ENCODE measurements at regions not wholly inside any gene's neighbourhood (a gene's known extent, or its start where the extent isn't known, plus 50 kb on each side); places are given as distances from the start of the nearest gene placed in this dataset.

DNA sequence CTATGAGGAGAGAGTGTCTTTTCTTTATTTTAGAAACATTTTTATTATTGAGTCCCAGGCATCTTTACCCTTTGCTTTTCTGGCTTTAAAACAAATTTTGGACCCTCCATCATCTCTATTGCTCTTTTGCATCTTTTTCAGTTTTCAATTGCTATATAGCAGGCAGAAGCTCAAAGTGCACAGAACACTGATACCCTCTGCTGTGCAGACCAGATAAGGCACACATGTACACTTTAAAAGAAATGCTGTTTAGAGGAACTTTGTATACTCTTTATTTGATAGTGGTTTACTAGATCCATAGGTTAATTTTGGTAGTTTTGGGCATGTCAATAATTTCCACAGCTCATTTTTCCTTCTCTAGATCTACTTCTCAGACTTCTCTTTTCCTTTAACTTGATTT is 324.2 kb downstream of the SH2D4B start:
- no peak for DNase-seq

DNA sequence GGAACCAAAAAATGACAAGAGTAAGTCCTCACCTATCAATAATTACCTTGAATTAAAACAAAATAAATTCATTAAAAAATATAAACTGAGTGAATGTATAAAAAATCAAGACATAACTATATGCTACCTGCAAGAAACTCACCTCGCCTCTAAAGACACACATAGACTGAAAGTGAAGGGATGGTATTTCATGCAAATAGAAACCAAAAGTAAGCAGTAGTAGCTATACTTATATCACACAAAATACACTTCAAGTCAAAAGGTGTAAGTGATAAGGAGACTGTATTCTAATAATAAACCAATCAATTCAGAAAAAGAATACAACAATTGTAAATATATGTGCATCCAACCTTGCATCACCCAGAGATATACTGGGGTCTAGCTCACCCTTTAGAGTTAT is 332.6 kb downstream of the SH2D4B start:
- DNase-seq, result no peak

DNA sequence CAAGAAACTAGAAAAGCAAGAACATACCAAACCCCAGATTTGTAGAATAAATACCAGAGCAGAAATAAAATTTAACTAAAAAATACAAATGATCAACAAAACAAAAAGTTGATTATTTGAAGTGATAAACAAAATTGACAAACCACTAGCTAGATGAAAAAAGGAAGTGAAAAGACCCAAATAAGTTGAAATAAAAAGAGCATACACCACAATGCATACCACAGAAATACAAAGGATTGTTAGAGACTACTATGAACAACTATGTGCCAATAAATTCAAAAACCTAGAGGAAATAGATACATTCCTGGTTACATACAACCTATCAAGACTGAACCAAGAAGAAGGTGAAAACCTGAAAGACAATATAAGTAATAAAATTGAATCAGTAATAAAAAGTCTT is 333.4 kb downstream of the SH2D4B start:
- no peak for DNase-seq

DNA sequence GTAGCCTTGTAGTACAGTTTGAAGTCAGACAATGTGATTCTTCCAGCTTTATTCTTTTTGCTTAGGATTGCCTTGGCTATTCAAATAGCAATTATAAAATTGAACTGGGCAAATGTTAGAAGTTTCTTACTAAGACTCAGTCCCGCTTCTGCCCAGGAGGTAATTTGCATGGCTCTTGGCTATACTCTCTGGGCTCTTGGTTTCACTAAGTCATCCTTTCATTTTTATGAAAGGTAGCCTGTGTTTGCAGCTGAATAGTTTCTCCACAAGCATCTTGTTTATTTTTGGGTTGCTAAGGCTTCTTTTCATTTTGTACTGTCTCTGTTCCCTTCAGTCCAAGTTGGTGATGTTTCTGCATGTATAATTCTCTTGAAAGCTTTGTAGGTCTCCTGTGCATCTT is 340.6 kb downstream of the SH2D4B start:
- no peak for DNase-seq

DNA sequence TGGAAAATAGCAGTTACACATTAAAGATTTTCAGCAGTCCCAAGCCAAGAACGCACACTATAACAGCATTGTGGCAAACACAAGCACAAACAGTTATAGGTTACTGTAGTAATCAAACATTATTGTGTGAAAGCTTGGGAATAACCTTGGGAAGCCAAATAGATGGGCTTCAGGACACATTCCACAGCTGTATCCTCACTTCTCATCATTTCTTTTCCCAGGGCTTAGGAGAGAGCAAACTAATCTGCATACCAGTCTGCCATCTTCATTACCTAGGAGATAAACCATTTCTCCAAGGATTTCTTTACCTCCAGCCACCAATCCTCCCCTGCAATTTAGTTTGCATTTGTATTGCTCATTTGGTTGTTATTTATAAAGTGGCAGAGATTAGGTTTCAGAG is 352.4 kb downstream of the SH2D4B start:
- DNase-seq, result no peak

DNA sequence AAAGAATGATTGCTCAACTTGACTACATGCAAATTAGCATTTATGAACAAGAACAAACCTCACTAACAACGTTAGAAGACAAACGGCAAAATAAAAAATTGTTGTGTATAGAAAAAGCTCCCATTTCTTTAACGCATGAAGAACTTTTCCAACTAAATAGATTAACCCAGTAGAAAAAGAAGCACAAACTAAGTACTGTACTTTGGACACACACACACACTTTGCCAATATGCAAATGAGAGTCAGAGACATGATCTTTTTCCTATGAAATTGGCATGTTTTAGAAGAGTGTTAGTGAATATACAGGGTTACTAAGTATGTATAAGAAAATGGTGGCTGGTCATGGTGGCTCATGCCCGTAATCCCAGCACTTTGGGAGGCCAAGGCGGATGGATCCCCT is 355.6 kb downstream of the SH2D4B start:
- DNase-seq, result no peak

DNA sequence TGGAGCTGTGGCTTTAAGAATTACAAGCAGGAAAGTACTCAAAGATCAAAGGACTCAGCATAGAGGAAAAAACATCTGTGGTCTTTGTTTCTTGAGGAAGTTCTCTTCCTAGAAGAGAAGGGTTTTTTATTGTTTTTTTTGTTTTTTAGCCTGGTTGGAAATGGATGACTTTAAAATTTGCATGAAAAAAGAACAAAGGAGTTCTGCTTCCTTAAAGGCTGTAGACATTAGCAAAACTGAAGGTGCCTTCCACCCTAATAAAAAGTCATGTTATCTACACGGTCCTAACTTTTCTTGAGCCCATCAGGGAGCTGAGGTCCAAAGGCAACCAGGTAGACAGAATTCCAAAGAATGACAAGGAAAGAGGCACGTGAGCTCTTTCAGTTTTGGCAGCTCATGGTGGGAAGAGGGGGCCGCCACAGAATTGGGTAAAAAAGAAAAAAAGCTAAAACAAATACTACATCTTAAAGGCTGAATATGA is 356.6 kb downstream of the SH2D4B start:
- no peak for DNase-seq

DNA sequence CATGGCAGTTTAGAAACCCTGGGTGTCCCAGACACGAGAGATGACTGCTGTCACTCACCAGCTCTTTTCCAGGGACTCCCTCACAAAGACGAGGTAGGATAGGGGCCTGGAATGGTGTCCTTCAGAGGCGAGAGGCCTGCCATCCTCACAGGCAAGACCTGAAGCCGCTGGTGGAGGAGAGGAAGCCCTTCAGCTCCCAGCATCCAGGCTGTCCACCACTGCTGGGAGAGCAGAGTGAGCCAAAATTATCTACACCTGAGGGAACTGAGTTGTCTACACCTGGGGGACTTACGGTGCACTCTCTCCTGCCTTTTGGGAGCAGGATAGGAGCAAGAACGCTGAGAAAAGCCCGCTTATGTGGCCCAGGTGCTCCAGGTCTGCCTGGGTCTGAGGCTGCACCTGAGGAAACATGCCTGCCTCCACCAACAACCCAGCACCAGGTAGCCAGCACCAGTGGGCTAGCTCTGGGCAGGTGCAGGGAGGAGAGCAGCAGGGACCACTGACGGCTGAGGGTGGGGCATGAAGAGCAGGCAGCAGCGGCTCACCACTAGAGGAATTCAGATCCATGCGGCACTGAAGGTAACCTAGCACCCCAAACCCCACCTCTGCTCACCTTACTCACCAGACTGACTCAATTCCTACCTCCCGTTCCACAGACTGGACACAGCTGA is 357.2 kb downstream of the SH2D4B start:
- DNase-seq, result no peak

DNA sequence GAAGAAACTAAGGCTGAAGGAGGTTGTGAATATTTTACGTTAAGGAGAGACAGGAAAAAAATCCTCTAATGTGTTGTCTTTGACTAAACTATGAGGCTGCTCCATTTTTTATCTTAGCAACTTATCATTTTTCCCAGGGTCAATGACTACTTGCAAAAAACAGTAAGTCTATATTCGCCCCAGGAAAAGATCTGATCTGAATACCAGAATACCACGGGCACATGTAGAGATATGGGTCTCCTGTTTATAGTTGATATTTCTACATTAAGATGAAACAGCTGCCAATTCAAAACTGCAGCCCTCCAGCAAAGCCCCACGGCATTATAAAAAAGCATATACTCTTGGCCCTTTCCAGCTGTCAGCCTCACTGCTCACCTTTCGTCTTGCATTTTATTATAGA is 358.4 kb downstream of the SH2D4B start:
- no peak for DNase-seq

DNA sequence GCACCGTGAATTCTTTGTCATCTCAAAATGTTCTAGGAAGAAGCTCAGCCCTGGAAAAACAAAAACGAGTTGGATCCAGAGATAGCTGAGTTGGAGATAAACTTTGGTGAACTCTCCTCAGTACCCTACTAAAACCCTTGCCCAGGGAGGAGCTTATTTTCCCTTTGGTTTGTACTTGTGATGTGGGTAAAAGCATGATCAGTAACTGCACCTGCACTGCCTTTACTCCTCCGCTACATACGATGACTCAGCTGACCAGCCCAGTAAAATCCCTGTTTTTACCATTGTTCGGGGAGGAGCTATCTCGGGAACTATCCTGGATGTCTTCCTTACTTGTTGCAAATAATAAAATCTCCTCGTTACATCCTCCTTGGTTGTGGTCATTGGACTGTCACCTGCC is 359.3 kb downstream of the SH2D4B start:
- DNase-seq, result no peak

DNA sequence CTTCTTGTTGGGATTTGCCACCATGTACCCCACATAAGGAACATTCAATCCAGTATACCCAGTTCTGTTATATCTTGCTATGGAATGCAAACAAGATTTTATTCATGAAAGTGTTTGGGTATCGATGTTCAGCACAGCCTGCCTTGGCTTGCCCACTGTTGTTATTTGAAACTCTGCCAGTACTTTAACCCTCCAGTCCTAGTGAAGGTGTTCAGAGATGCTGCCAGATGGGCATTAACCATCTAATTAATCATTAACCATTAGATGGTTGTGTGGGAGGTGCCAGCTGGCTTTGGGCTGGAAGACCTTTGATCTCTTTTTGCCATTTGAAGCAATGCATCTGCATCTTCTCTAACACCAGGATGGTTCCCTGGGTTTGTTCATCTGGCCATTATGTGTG is 363.0 kb downstream of the SH2D4B start:
- DNase-seq, result no peak

DNA sequence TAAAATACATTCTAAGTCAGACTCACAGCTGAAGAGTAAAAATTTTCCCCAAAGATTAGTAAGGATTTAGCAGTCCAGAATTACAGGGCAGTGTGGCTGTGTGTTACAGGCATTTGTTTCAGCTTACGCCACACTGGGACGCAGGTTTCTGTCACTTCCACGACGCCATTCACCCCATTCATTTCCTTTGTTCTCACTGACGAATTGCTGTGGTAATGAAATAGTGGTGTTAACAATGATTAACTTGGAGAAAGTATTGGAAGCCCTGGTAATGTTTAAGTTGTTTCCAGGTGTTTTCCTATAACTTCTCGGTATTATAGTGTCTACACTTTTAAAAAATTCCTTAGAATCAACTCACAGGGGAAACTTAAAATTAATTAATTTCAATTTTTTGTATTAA is 370.9 kb downstream of the SH2D4B start:
- DNase-seq, result no peak

DNA sequence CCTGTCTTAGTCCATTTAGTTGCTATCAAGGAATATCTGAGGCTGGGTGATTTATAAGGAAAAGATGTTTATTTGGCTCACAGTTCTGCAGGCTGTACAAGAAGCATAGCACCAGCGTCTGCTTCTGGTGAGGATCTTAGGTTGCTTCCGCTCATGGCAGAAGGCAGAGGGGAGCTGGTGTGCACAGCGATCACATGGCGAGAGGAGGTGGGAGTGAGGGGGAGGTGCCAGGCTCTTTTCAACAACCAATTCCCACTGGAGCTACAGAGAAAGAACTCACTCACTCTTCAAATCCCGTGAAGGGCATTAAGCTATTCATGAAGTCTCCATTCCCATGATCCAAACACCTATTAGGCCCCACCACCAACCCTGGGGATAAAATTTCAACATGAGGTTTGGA is 371.6 kb downstream of the SH2D4B start:
- no peak for DNase-seq

DNA sequence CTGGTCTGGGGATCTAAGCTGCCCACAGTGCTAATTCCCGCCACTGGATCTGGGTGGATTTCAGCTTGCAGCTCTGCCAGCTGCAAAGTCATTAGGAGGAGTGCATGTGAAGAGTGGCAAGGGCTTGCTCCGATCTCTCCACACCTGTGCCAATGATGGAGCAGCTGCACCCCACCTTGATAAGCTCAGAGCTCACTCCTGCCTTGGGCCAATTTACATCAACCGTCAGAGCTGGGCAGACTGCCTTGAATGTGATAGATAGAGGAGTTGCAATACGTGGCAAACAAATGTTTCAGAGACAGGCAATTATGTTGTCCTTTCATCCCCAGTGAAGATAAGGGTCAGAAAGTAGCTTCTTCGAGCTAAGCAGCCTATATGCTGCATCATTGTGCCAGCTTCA is 379.9 kb downstream of the SH2D4B start:
- DNase-seq, result no peak

DNA sequence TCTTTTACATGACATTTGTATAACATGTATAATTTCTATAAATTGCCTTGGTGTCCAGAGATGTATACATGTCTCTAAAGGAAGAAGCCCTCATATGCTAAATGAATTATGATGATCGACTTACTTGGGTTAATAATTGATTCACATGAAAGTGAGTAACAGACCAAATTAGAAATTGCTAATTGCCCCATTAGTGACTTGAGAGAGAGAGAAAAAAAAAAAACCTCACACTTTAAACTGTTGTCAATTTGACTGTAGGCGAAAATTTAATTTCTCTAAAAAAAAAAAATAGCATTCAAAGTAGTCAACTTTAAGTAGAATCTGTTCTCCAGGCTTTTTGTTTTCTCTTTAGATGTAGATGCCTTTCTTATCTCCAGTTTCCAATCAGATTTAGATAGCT is 383.3 kb downstream of the SH2D4B start:
- no peak for DNase-seq

DNA sequence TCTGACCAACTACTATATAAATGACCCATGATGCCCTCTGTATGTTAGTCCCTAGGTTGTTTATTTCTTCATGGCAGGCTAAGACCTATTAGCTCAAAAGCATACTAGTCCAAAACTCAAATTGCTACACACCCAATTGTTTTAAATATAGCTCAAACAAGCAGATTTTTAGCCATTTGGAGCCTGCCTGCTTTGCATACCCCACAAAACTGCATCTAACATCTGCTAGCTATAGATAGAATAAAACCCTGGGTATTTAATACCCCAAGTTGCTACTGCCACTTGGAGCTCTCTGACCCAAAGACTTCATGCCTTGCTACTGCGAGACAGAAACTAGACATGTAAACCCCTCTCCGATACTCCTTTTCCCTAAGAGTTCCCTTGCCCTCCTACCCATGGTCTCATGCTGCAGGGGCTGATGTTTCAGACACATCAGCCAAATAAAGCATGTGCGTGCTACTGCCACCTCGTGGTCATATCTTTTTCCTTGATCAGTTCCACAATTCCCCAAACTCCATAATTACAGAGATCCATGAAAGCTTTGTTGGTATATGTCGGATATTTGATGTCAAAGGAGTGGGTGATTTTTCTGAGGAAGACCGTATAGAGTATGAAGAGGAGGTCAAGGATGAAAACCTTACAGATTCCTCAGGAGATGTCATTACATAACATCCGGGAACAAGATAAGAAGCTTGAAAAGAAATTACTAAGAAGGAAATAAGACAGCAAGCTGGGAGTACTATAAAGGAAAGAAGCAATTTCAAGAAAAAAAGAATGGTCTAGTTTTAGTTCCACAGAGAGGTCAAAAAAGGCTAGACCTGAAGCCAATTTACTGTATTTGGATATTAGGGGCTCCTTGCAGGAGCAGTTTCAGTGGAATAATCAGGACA is 386.6 kb downstream of the SH2D4B start:
- no peak for DNase-seq

DNA sequence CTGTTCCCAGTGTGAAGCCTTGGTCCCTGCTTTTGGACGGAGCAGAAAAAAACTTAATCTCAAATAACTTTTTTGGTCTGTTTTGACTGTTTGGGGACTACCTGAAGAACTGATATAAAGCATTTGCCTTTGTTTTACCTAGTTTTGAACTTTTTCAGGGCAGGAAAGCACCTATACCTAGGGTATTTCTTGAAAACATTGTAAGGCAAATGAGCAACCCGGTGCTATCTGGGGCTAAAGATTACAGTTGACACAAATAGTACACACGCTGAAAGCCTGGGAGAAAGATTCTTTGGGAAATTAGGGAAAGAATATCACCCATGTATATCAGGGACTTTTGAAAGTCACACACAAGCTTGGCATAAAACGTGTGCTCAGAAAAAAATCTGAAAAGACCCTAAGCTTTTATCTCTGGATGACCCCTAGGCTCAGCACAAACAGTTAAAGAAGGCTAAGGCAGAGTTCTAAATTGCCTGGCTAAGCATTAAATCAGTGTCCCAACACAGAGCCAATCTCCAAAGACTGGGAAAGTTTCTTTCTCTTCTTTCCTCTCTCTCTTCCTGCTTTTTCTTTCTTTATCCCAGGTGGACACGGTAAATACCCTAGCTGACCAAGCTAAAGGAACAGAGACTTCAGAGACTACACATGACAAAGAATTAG is 389.8 kb downstream of the SH2D4B start:
- DNase-seq, result no peak

DNA sequence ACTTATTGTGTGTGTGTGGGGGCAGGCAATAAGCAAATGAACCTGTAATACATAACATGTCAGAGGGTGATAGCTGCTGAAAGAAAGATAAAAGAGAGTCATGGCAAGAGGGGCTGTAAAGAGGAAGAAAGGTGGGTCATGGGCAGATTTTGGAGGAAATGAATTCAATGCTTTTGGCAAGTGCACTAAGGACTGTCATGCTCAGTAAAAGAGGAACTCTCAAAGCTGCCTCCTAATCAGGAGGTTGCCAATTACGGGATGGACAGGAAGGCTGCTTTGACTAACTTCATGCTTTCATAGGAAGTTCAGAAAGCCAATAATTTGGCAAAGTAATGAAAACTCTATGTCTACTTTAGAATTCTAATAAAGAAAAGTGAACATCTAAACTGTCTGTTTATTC is 401.2 kb downstream of the SH2D4B start:
- DNase-seq, result no peak

DNA sequence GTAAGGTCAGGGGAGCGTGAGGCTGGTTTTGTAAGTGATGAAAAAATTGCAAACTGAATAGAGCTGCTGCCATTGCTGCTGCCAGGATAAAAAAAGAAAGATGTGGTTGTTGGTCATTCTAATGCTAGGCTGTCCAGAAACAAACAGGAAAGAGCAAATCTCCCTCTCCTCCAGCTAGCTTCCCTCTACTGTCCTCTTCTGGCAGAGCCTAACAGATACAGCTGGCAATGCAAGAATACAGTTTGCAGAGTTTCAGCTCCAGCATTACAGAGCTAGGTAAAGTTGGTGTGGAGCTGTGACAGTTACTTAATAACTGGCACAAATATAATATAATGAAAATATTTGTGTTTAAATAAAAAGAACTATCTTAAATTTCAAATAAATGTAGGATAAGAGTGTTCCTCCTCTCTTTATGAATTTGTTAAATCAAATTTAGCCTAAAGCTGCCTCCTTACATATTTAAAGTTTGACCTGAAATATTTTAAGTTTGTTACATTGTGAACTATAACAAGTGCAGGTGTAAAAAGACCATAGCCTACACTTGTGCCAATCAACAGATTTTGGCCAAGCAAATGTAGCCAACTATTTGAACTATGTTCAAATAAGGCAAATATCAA is 407.7 kb downstream of the SH2D4B start:
- no peak for DNase-seq

DNA sequence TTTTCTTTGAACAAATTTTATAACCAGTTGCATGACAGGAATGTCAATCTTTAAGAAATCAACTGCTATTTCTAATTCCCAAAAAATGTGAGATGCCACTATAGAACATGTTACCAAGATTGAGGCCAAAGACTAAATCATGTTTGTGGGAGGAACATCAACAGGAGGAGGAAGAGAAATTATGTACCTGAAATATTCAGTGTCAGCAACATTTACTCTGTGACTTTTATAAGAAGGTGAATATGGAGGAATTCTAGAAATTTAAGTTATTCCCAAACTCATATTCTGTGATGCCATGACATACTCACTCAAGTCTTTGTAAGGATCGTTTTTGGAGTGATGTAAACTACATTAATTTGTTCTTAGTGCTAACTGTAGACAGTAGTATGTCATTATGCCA is 408.4 kb downstream of the SH2D4B start:
- DNase-seq, result no peak

DNA sequence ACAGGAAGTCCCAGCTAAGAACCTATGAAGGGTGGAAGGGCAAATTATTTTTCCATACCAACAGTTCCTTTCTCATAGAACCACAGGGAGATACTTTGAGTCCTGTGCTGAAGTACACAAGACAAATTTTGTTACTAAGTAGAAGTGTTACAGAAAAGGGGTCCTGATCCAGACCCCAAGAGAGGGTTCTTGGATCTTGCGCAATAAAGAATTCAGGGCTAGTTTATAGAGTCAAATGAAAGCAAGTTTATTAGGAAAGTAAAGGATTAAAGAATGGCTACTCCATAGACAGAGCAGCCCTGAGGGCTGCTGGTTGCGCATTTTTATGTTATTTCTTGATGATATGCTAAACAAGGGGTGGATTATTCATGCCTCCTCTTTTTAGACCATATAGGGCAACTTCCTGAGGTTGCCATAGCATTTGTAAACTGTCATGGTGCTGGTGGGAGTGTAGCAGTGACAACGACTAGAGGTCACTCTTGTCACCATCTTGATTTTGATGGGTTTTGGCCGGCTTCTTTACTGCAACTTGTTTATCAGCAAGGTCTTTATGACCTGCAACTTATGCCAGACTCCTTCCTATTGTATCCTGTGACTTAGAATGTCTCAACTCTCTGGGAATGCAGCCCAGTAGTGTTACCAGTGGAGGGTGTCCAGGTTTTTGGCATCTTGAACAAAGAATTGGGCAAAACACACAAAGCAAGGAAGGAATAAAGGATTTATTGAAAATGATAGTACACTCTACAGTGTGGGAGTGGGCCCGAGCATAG is 409.4 kb downstream of the SH2D4B start:
- no peak for DNase-seq

DNA sequence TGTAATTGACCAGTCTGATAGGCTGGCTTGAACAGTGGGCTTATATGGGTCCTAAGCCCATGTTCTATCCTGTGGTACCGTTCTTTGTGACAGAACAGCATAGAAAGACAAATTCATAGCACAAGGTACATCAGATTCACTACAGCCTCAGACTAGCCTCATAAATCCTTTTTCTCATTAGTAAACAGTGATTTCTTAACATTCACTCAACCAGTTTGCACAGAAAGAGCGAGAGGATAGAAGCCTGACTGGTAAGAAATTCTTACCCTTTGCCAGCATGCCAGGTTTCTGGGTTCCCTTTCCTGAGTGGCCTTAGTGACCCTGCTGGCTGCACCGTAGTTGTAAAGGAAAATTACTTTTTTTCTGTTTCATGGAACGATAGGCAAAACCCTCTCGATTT is 412.1 kb downstream of the SH2D4B start:
- no peak for DNase-seq

DNA sequence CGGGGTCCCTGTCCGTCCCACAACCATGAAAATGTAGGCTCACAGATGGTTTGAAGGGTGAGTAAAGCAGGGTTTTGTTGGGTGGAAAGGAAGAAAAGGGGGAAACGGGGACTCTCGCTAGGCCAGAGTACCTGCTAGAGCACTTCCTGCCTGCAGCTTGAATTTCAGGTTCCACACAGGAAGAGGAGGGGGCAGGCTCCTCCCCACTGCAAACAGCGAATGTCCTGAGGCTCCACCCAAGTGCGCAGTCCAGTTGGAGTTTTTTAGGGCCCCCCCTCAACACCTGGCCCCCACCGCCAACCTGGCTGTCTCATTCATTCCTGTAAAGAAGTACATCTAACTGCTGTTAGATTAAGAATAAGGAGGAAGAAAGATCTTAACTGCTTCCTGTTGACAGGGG is 414.7 kb downstream of the SH2D4B start:
- DNase-seq, result no peak

All from effector CD4-positive, alpha-beta T cell (primary cell).